Left lung (tissue), 4 donors: ENCODE measurements at regions not wholly inside any gene's neighbourhood (a gene's known extent, or its start where the extent isn't known, plus 50 kb on each side); places are given as distances from the start of the nearest gene placed in this dataset.

Experiments
- ATAC-seq: fragments of 200-7000 bp; cut with Tn5 transposase; one replicate; pipeline ENCODE4 v1.9.1; 2020; ENCODE audit warnings: moderate library complexity
- DNase-seq, 4 donors: peaks; one replicate each; pipeline ENCODE4 v3.0.0-alpha.2; 2013 to 2020
- H3K27ac ChIP-seq, 2 donors: fragments of 200-600 bp; sonication (generic) in 1 of 2; one replicate each; pipeline versions ENCODE4 v1.5.0 to v1.8.0; 2020 to 2021
- H3K27me3 ChIP-seq, 2 donors: fragments of 200-600 bp; sonication (generic) in 1 of 2; one replicate each; pipeline versions ENCODE4 v1.5.0 to v1.8.0; 2020 to 2021
- H3K36me3 ChIP-seq, 2 donors: fragments of 200-600 bp; sonication (generic) in 1 of 2; one replicate each; pipeline versions ENCODE4 v1.5.0 to v1.8.0; 2020 to 2021
- H3K4me1 ChIP-seq, 2 donors: fragments of 200-600 bp; one replicate each; pipeline ENCODE4 v1.8.0; 2021
- H3K4me3 ChIP-seq, 2 donors: fragments of 200-600 bp; sonication (generic) in 1 of 2; one replicate each; pipeline versions ENCODE4 v1.5.0 to v1.8.0; 2020 to 2021; ENCODE audit warnings: mild to moderate bottlenecking in 1 of 2
- H3K9me3 ChIP-seq, 2 donors: fragments of 200-600 bp; sonication (generic) in 1 of 2; one replicate each; pipeline versions ENCODE4 v1.5.0 to v1.8.0; 2020 to 2021
- intact Hi-C, 2 donors: fragments of 100-400 bp; cut with DNase I; formaldehyde crosslinking; loops; one replicate each; pipeline versions ENCODE4 v1.11.2 to v1.14.2; 2022
- TF ChIP-seq, protein P1 (sequence below), 2 donors: fragments of 200-600 bp; sonication (generic) in 1 of 2; IDR thresholded peaks; one replicate each; pipeline versions ENCODE4 v1.5.0 to v1.8.0; 2021; ENCODE audit warnings: antibody characterized with exemption in 2 of 2
- donor health status: DM: no; HTN: yes; CAD: no.
- donor health status: DM: no; HTN: no; CAD: no.

DNA sequence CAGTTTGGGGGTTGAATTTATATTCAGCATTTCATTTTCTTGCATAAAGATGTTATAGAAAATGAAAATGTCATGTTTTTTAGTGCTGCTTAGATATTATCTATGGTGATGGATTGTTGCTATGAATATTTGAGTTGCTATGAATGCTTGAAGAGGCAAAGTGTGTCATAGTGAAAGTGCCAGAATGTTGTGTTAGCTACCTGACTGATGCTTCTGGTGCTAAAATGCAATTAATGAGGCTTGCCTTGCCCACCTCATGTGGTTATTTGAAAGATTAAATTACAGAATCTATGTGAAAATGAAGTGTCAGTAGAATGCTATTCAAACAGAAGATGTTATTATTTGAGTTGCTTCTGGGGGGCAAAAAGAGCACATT lies 62.7 kb upstream of the MYCBP2 start:
- DNase-seq (no peak), ATAC-seq (no peak)
- Histone ChIP-seq H3K9me3 (no peaks in the 10 kb centered on the region), H3K27me3 (no peaks in the 10 kb centered on the region), H3K36me3 (no peaks in the 10 kb centered on the region), H3K4me3 (no peak overlapping the region), H3K27ac (no peak overlapping the region), H3K4me1 (no peaks in the 10 kb centered on the region)
- intact Hi-C loops, result no loop called here
- TF ChIP-seq, protein P1, sequence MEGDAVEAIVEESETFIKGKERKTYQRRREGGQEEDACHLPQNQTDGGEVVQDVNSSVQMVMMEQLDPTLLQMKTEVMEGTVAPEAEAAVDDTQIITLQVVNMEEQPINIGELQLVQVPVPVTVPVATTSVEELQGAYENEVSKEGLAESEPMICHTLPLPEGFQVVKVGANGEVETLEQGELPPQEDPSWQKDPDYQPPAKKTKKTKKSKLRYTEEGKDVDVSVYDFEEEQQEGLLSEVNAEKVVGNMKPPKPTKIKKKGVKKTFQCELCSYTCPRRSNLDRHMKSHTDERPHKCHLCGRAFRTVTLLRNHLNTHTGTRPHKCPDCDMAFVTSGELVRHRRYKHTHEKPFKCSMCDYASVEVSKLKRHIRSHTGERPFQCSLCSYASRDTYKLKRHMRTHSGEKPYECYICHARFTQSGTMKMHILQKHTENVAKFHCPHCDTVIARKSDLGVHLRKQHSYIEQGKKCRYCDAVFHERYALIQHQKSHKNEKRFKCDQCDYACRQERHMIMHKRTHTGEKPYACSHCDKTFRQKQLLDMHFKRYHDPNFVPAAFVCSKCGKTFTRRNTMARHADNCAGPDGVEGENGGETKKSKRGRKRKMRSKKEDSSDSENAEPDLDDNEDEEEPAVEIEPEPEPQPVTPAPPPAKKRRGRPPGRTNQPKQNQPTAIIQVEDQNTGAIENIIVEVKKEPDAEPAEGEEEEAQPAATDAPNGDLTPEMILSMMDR (IDR thresholded peaks at IDR 0.05), result no peak

DNA sequence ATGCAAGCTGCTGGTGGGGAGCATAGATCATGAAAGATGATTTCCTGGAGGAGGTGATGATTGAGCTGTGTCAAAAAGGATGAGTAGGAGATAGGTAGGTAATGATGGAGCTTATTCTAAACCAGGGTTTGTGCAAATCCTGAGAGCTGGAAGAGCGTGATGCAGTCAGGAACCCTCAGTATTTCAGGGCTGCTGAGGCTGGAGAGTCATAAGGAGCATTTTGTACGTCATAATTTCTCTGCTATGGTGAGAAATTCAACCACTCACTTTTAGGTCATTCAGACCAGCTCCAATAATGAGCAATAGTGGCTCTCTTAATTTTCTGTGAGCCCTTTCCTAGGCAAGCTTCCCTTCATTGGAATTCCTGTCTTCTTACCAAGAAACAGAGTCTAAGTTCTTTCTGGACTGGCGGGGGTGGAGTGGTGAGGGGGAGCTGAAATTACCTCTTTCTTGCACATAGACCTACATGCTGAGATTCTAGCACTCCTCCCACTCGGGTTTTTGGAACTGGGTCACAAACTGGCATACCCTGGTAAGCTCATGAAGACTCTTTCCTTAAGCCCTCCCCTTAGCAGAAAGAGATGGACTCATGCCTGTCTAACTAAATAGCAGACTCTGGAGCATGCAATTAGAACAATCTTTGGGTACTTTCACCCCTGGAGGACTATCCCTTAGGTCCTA lies 62.2 kb upstream of the MYCBP2 start:
- Histone ChIP-seq H3K4me3 (no peak overlapping the region), H3K27me3 (no peaks in the 10 kb centered on the region), H3K4me1 (no peaks in the 10 kb centered on the region), H3K36me3 (no peaks in the 10 kb centered on the region), H3K9me3 (no peaks in the 10 kb centered on the region), H3K27ac (no peak overlapping the region)
- ATAC-seq (no peak), DNase-seq (no peak)
- intact Hi-C loops, result no loop called here
- TF ChIP-seq, protein P1 (IDR thresholded peaks at IDR 0.05), result no peak

DNA sequence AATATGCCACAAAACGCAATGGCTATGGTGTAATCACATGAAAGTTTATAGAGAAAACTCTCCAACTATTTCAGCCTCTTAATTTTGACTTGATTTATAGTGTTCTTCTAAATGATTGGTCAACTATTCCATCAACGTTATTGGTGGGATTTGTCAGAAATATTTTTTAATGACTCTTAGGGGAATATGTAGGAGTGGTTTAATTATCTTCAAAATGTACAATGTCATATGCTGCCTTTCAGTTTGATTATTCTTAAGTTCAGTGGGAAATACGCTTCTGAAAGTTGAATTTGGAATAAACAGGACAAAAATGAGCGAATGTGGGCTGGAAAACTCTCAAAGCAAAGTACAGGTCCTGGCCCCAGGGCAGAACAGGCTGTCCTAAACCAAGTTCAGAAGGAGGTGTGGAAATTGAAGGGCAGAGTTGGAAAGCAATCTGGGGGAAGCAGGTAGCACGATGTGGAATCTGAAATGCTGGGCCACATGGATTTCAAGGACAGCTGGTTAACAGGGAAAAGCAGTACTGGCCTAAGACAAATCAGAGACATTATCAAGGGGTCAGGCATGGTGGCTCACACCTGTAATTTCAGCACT lies 60.8 kb upstream of the MYCBP2 start:
- Histone ChIP-seq H3K4me1 (no peaks in the 10 kb centered on the region), H3K36me3 (no peaks in the 10 kb centered on the region), H3K4me3 (no peak overlapping the region), H3K27ac (no peak overlapping the region), H3K9me3 (no peaks in the 10 kb centered on the region), H3K27me3 (no peaks in the 10 kb centered on the region)
- DNase-seq (no peak), ATAC-seq (no peak)
- TF ChIP-seq, protein P1 (IDR thresholded peaks at IDR 0.05), result no peak
- intact Hi-C loops, result no loop called here

DNA sequence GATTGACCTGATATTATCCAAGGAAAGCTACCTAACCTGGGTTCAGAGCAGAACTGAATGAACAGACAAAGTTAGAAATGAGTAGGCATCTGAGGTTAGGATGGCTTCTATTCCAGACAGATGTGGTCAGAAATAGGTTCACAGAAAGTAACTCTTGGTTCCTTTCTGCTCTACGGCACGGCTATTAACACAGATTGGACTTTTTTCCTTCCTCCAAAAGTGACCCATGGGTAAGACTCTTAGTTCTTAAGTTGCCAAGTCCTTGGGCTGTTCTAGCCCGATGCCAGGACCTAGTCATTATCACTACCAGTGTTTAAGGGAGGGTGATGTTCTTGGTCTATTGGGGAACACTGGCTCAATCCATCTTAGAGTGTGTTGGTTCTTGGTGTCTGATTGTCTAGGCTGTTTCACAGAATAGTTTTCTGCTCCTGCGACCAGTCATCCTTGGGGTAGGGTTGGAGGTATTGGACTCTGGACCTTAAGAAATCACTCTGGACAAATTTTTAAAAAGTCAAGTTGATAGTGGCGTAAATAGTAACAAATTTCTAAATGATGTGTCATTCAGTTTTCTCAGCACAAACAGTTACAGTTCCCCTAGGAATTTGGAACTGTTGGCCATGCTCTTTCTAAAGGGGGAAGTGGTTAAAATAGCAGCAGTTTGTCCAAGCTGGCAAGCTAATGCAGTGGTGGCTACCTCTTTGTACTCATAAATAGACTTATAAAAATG lies 60.1 kb upstream of the MYCBP2 start:
- intact Hi-C loops, result no loop called here
- H3K4me1 ChIP-seq, result no peaks in the 10 kb centered on the region
- no peaks in the 10 kb centered on the region for H3K9me3 ChIP-seq
- no peaks in the 10 kb centered on the region for H3K27me3 ChIP-seq
- no peaks in the 10 kb centered on the region for H3K36me3 ChIP-seq
- H3K27ac ChIP-seq, result no peak overlapping the region
- DNase-seq (no peak), ATAC-seq (peak; percentile 63)
- TF ChIP-seq, protein P1 (IDR thresholded peaks at IDR 0.05), result no peak
- no peak overlapping the region for H3K4me3 ChIP-seq

GRCh38 chr13:77386046-77386445 lies 59.2 kb upstream of the MYCBP2 start:
- DNase-seq (no peak), ATAC-seq (no peak)
- Histone ChIP-seq H3K36me3 (no peaks in the 10 kb centered on the region), H3K27ac (no peak overlapping the region), H3K4me3 (no peak overlapping the region), H3K4me1 (no peaks in the 10 kb centered on the region), H3K9me3 (no peaks in the 10 kb centered on the region), H3K27me3 (no peaks in the 10 kb centered on the region)
- intact Hi-C loops, result no loop called here
- TF ChIP-seq, protein P1 (IDR thresholded peaks at IDR 0.05), result no peak
